GM12872 (cell line): ENCODE measurements at regions not wholly inside any gene's neighbourhood (a gene's known extent, or its start where the extent isn't known, plus 50 kb on each side); places are given as distances from the start of the nearest gene placed in this dataset.

Experiments
- TF ChIP-seq, protein P1 (sequence below): IDR thresholded peaks from 3 replicates; pipeline ENCODE4 v1.5.1; 2011; ENCODE audit warnings: low read depth, mild to moderate bottlenecking, low read length, moderate library complexity; ENCODE audit not compliant: insufficient read depth

DNA sequence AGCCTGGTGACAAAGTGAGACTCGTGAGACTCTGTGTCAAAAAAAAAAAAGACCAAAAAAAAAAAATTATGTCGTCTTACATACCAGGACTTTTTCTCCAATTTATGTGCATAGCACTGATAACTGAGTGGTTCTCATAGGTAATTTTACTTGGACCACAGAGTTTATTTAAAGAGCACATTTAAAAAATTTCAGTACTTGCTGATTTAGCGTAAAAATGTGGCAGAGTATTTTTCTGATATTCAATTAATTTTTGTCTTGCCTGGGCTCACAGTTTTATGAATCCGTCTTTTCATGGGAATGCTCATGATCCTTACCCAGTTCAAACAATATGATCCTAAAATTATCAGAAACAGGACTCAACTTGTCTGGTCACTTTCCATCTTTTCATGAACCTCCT lies 151.0 kb upstream of the ZNF92 start:
- TF ChIP-seq, protein P1, sequence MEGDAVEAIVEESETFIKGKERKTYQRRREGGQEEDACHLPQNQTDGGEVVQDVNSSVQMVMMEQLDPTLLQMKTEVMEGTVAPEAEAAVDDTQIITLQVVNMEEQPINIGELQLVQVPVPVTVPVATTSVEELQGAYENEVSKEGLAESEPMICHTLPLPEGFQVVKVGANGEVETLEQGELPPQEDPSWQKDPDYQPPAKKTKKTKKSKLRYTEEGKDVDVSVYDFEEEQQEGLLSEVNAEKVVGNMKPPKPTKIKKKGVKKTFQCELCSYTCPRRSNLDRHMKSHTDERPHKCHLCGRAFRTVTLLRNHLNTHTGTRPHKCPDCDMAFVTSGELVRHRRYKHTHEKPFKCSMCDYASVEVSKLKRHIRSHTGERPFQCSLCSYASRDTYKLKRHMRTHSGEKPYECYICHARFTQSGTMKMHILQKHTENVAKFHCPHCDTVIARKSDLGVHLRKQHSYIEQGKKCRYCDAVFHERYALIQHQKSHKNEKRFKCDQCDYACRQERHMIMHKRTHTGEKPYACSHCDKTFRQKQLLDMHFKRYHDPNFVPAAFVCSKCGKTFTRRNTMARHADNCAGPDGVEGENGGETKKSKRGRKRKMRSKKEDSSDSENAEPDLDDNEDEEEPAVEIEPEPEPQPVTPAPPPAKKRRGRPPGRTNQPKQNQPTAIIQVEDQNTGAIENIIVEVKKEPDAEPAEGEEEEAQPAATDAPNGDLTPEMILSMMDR, result no peak

DNA sequence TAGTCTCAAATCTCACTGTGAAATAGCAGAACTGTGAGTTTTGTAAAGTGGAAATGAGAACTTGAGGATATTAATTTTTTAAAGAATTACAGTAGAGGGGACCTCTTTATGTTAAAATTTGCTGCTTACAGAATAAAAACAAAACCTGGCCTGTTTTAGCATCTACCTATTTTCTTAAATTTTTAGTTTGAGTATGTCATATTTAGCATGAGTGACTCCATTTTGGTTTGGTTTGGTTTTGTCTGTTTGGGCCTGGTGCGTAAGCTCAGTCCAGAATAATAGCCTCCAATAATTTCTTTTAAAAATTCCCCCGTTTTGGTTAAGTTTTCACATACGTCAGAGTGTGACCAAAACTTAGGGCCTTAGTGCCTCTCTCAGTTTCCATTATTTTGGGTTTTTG lies 152.0 kb upstream of the ZNF92 start:
- TF ChIP-seq, protein P1, result no peak

DNA sequence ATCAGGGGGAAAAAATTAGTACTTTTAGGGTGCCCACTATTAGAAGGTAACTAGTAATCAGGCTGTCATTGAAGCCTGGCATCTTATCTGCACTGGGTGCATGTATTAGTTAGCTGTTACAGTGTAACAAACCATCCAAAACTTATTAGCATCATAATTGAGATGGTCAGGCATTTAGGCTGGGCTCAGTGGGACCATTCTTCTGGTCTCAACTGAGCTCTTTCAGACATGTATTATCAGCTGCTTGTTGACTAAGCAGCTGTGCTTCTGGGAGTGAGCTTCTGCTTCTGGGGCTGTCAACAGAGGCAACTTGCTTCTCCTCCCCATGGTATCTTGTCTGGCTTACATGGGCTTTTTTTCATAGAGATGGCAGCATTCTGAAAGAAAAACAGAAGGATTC lies 154.0 kb upstream of the ZNF92 start:
- TF ChIP-seq, protein P1, result no peak

DNA sequence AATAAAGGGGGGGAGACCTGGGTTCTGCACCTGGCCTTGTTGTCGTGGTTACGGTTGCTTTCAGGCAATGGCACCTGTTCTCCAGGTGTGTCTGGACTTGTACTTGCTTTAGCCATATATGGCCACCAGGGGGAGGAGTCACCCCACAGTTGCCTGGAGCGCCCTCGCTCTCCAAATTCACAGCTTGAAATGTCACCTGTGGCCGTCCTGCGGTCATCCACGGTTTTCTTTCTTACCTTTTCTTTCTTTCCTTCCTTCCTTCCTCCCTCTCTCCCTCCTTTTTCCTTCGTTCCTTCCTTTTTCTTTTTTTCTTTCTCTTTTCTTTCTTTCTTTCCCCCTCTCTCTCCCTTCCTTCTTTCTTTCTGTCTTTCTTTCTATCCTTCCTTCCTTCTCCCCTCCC lies 157.2 kb upstream of the ZNF92 start:
- TF ChIP-seq, protein P1, result peak; percentile 72

DNA sequence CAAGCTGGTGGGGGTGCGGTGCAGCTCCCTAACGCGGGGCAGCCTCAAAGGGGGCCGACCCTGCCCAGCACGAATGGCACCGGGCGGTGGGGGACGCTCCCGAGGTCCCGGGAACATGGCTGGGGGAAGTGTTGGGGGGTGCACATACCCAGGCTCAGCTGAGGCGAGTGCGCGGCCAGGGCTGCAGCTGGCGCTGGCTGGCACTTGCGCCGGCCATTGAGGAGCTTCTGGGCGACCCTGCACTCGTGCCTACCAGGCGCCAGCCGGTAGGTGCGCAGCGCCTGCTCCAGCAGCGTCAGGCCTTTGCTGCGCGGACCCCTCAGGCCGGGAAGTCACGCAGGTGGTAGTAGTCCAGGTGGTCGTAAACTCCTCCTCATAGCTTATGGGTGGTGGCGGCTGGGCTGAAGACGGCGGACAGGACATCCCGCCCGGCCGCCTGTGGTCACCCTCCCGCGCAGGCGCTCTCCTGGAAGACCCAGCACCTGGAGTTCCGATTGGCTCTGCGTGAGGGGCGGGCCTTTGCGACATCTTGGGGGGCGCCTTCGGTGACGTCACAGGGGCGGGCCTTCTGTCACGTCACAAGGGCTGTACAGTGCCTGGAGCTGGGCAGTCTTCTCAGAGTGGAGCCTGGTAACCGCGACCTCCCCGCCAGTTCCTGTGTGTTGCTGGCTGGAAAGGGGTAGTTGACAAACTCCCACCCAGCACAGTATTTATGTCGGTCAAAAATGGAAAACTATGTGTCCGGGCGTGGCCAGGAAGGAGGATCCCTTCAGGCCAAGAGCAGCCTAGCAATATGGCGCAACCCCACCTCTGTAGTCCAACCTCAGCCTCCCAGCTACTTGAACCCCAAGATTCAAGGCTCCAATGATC lies 74.5 kb upstream of the ERV3-1 start:
- TF ChIP-seq, protein P1, result 0 out of 3 replicates have a peak, but pooled peaks have one; percentile 13
